Heart left ventricle (tissue), 16 donors: ENCODE measurements at regions not wholly inside any gene's neighbourhood (a gene's known extent, or its start where the extent isn't known, plus 50 kb on each side); places are given as distances from the start of the nearest gene placed in this dataset.

Experiments
- ATAC-seq, 4 donors: fragments of 200-7000 bp; cut with Tn5 transposase; one replicate each; pipeline ENCODE4 v1.9.1; 2020 to 2022; ENCODE audit warnings: moderate library complexity in 4 of 4, mild to moderate bottlenecking in 3 of 4, moderate number of reproducible peaks in 1 of 4
- DNase-seq, 5 donors: peaks; one replicate each; pipeline ENCODE4 v3.0.0-alpha.2; 2020
- H3K27ac ChIP-seq, 12 donors: fragments of 200-600 bp; sonication (generic) in 4 of 12; one replicate each; pipeline versions ENCODE4 v1.5.0 to v1.8.0; 2016 to 2022; ENCODE audit warnings: mild to moderate bottlenecking in 2 of 12
- H3K27me3 ChIP-seq, 9 donors: fragments of 200-600 bp; sonication (generic) in 2 of 9; one replicate each; pipeline versions ENCODE4 v1.5.1 to v1.8.0; 2016 to 2022; ENCODE audit warnings: mild to moderate bottlenecking in 3 of 9
- H3K36me3 ChIP-seq, 9 donors: fragments of 200-600 bp; sonication (generic) in 2 of 9; one replicate each; pipeline versions ENCODE4 v1.5.0 to v1.8.0; 2018 to 2022; ENCODE audit warnings: mild to moderate bottlenecking in 2 of 9
- H3K4me1 ChIP-seq, 12 donors: fragments of 200-600 bp; sonication (generic) in 4 of 12; one replicate each; pipeline versions ENCODE4 v1.5.0 to v1.8.0; 2016 to 2022; ENCODE audit warnings: mild to moderate bottlenecking in 3 of 12
- H3K4me3 ChIP-seq, 12 donors: fragments of 200-600 bp; sonication (generic) in 4 of 12; one replicate each; pipeline versions ENCODE4 v1.5.0 to v1.8.0; 2017 to 2022; ENCODE audit warnings: mild to moderate bottlenecking in 9 of 12, moderate library complexity in 4 of 12
- H3K9me3 ChIP-seq, 12 donors: fragments of 200-600 bp; sonication (generic) in 4 of 12; one replicate each; pipeline versions ENCODE4 v1.5.0 to v1.8.0; 2016 to 2022; ENCODE audit warnings: mild to moderate bottlenecking in 1 of 12
- POLR2A ChIP-seq, 2 donors: fragments of 450-650 bp; IDR thresholded peaks; one replicate each; pipeline ENCODE4 v1.6.1; 2017; ENCODE audit warnings: antibody characterized with exemption in 2 of 2, mild to moderate bottlenecking in 2 of 2, moderate library complexity in 2 of 2
- WGBS, 4 donors: extraction: QIAGEN DNeasy Blood & Tissue Kit in 2 of 4; methylation state at CpG; one replicate each; pipeline versions ENCODE4 v1.1.5 to v1.1.7; 2013 to 2018; 5-methylcytosine and 5-hydroxymethylcytosine counted together
- intact Hi-C, 10 donors: fragments of 100-400 bp; cut with DNase I; formaldehyde crosslinking; loops; one replicate each; pipeline versions ENCODE4 v1.11.1 to v1.14.2; 2022
- TF ChIP-seq, protein P1 (sequence below), 12 donors: fragments of 200-600 bp; sonication (generic) in 4 of 12; IDR thresholded peaks; one replicate each; pipeline versions ENCODE4 v1.5.0 to v1.8.0; 2018 to 2022; ENCODE audit warnings: antibody characterized with exemption in 12 of 12, mild to moderate bottlenecking in 5 of 12
- donor health status: ischemic (EF 13 %, LVEDD 7.1; RV severe dilation, severe dysfunction).
- donor health status: healthy with polysubstance abuse.
- donor health status: DM: no; HTN: yes; CAD: no.
- donor health status: DM: no; HTN: no; CAD: no.
- donor health status: ischemic (EF 25% LVEDD 6.9; RV normal size, moderate dysfunction).
- donor health status: ischemic (EF 25% LVEDD 5.7; RV mildly dilated, moderate dysfunction).
- donor health status: healthy.
- donor health status: DM: yes; HTN: yes; CAD: no.
- donor health status: ischemic (EF 35%, LVEDD 5.7; RV mildly dilated, moderate dysfunction).
- donor health status: nonischemic (EF 11% LVEDD 7.7; RV severe dilation, severe dysfunction).
- donor health status: DM: yes; HTN: yes; CAD: no.
- donor health status: PGD.
- donor health status: ischemic (EF 29% LVEDD 5.4; RV normal size, mild dysfunction).
- donor health status: nonischemic (EF 23%, LVEDD 6.1; RV moderate dilation, normal function).

- intact Hi-C loops = no loop called here
Observed at GRCh38 chr11:97968071-97968470, 1052.7 kb upstream of the CNTN5 start.

GRCh38 chr11:97972731-97973130 lies 1048.0 kb upstream of the CNTN5 start:
- 56 to 75% (median 67%) methylated on average over 5 of the region's 5 CpGs for WGBS, 4 donors
- TF ChIP-seq, protein P1, sequence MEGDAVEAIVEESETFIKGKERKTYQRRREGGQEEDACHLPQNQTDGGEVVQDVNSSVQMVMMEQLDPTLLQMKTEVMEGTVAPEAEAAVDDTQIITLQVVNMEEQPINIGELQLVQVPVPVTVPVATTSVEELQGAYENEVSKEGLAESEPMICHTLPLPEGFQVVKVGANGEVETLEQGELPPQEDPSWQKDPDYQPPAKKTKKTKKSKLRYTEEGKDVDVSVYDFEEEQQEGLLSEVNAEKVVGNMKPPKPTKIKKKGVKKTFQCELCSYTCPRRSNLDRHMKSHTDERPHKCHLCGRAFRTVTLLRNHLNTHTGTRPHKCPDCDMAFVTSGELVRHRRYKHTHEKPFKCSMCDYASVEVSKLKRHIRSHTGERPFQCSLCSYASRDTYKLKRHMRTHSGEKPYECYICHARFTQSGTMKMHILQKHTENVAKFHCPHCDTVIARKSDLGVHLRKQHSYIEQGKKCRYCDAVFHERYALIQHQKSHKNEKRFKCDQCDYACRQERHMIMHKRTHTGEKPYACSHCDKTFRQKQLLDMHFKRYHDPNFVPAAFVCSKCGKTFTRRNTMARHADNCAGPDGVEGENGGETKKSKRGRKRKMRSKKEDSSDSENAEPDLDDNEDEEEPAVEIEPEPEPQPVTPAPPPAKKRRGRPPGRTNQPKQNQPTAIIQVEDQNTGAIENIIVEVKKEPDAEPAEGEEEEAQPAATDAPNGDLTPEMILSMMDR (IDR thresholded peaks at IDR 0.05) = no peak
- Histone ChIP-seq H3K36me3 (no peaks in the 10 kb centered on the region), H3K9me3 (no peaks in the 10 kb centered on the region), H3K4me1 (no peaks in the 10 kb centered on the region), H3K27ac (no peak overlapping the region), H3K27me3 (no peaks in the 10 kb centered on the region), H3K4me3 (no peak overlapping the region)
- ATAC-seq (no peak), DNase-seq (no peak)
- intact Hi-C loops = no loop called here

More at GRCh38 chr11:97968071-97968470, 1052.7 kb upstream of the CNTN5 start:
- Histone ChIP-seq H3K27me3 (no peaks in the 10 kb centered on the region), H3K4me1 (no peaks in the 10 kb centered on the region), H3K27ac (no peak overlapping the region), H3K36me3 (no peaks in the 10 kb centered on the region), H3K9me3 (no peaks in the 10 kb centered on the region), H3K4me3 (no peak overlapping the region)
- ATAC-seq (no peak), DNase-seq (no peak)
- WGBS, 4 donors = 78 to 90% (median 85%) methylated on average over 2 of the region's 2 CpGs
- TF ChIP-seq POLR2A (IDR thresholded peaks at IDR 0.05) = no peak
- TF ChIP-seq, protein P1 (IDR thresholded peaks at IDR 0.05) = no peak

DNA sequence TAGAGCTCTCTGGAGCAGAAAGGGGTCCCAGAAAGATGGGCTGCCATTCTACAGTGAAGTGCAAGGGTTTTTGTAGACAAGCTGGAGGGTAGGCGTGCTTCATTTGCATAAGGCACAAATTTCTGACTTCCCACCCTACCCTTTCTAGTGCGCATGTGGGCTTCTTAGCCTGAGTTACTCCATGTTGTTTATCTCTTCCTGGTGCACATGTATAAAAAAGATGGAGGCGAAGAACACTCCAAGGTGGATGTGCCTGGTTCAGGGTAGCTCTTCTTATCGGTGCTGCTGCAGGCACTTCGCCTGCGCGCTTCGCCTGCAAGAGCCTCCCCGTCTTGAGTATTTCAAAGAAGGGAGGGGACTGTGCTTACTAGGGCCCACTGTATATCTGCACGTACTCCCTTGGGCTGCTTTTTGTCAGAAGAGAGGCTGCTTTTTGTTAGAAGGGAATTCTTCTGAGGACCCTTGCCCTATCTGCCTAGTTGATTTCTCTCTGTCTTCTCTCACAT lies 1047.3 kb upstream of the CNTN5 start:
- Histone ChIP-seq H3K4me1 (no peaks in the 10 kb centered on the region), H3K27me3 (no peaks in the 10 kb centered on the region), H3K27ac (no peak overlapping the region), H3K4me3 (no peak overlapping the region), H3K9me3 (no peaks in the 10 kb centered on the region), H3K36me3 (no peaks in the 10 kb centered on the region)
- intact Hi-C loops = no loop called here
- no peak for DNase-seq
- ATAC-seq = no peak
- 46 to 78% (median 61%) methylated on average over 6 to 10 of the region's 10 CpGs for WGBS, 4 donors
- no peak for TF ChIP-seq POLR2A (IDR thresholded peaks at IDR 0.05)
- TF ChIP-seq, protein P1 (IDR thresholded peaks at IDR 0.05) = no peak

DNA sequence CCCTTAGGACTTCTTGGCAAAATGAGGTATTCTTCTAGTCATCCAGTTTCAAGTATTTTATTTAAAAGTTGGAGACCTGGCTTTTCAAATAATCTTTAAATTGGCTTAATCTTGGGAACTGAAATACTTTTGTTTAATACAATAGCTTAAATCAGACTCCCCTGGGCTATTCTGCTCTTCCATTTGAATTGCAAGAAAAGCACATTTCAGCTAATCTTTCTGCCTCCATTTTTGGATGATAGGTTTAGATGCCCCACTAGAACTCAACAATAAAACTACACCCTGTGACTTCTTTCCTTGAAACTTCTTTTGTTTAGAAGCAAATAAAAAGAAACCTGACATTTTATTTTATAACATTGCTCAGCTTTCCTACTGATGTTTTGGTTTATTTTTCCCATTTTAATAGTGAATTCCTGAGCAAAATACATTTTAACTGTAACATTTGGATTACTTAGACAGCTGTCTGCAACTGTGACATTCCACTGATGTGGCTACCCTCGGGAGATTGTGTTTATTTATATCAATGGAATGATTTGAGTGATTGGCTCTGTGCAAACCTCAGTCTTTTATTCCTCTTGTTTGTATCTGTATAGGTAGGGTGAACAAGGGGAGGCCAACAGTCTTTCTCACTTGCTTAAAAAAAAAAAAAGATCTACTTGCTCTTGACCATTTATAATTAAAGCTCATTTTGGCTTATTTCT lies 1045.8 kb upstream of the CNTN5 start:
- Histone ChIP-seq H3K9me3 (no peaks in the 10 kb centered on the region), H3K4me3 (no peak overlapping the region), H3K27ac (no peak overlapping the region), H3K27me3 (no peaks in the 10 kb centered on the region), H3K4me1 (no peaks in the 10 kb centered on the region), H3K36me3 (no peaks in the 10 kb centered on the region)
- TF ChIP-seq POLR2A (IDR thresholded peaks at IDR 0.05) = no peak
- TF ChIP-seq, protein P1 (IDR thresholded peaks at IDR 0.05) = no peak
- intact Hi-C loops = no loop called here
- DNase-seq (no peak), ATAC-seq (no peak)
- WGBS, 4 donors = 6 to 20% (median 11%) methylated on average over 1 of the region's 1 CpG
